ENCODE measurements at regions not wholly inside any gene's neighbourhood (a gene's known extent, or its start where the extent isn't known, plus 50 kb on each side); places are given as distances from the start of the nearest gene placed in this dataset.

GRCh38 chr4:137627739-137628460 lies 95.6 kb upstream of the PCDH18 start:
- TF ChIP-seq CTCF (IDR thresholded peaks at IDR 0.05) (no peak), POLR2A (IDR thresholded peaks at IDR 0.05) (no peak), POLR2AphosphoS5 (IDR thresholded peaks at IDR 0.05) (no peak)

Measured in suprapubic skin (tissue), 4 donors.